Hepatocyte (in vitro differentiated cells): ENCODE measurements at regions not wholly inside any gene's neighbourhood (a gene's known extent, or its start where the extent isn't known, plus 50 kb on each side); places are given as distances from the start of the nearest gene placed in this dataset.

Source experiments
- DNase-seq: peaks from one replicate; pipeline ENCODE4 v3.0.0-alpha.2; 2016; ENCODE audit warnings: low spot score
- H2AFZ ChIP-seq: fragments of 200-600 bp; sonication (generic); 2 replicates; pipeline ENCODE4 v1.6.0; 2016; ENCODE audit warnings: antibody characterized with exemption, mild to moderate bottlenecking
- H3K27ac ChIP-seq: fragments of 200-600 bp; sonication (generic); 2 replicates; pipeline ENCODE4 v1.5.1; 2016; ENCODE audit warnings: mild to moderate bottlenecking
- H3K27me3 ChIP-seq: fragments of 200-600 bp; sonication (generic); 2 replicates; pipeline ENCODE4 v1.6.1; 2016
- H3K36me3 ChIP-seq: fragments of 200-600 bp; sonication (generic); replicated peaks from 2 replicates; pipeline ENCODE4 v1.5.1; 2016; ENCODE audit warnings: low read depth; ENCODE audit not compliant: insufficient read depth
- H3K4me1 ChIP-seq: fragments of 200-600 bp; sonication (generic); 2 replicates; pipeline ENCODE4 v1.5.1; 2016; ENCODE audit warnings: mild to moderate bottlenecking, moderate library complexity; ENCODE audit not compliant: insufficient read depth
- H3K4me2 ChIP-seq: fragments of 200-600 bp; sonication (generic); 2 replicates; pipeline ENCODE4 v1.6.0; 2016
- H3K4me3 ChIP-seq: fragments of 200-600 bp; sonication (generic); 2 replicates; pipeline ENCODE4 v1.5.1; 2016; ENCODE audit warnings: mild to moderate bottlenecking
- H3K79me2 ChIP-seq: fragments of 200-600 bp; sonication (generic); 2 replicates; pipeline ENCODE4 v1.6.0; 2017; ENCODE audit warnings: mild to moderate bottlenecking
- H3K9me2 ChIP-seq: fragments of 200-600 bp; sonication (generic); replicated peaks from 2 replicates; pipeline ENCODE4 v1.6.0; 2017; ENCODE audit warnings: mild to moderate bottlenecking; ENCODE audit not compliant: insufficient read depth
- H3K9me3 ChIP-seq: fragments of 200-600 bp; sonication (generic); 2 replicates; pipeline ENCODE4 v1.5.1; 2016; ENCODE audit warnings: low read depth, mild to moderate bottlenecking
- H4K20me1 ChIP-seq: fragments of 200-600 bp; sonication (generic); 2 replicates; pipeline ENCODE4 v1.6.0; 2016; ENCODE audit warnings: mild to moderate bottlenecking; ENCODE audit not compliant: insufficient read depth, poor library complexity, severe bottlenecking
- EZH2 ChIP-seq: fragments of 200-600 bp; sonication (generic); IDR thresholded peaks from 2 replicates; pipeline ENCODE4 v1.6.1; 2016; ENCODE audit warnings: antibody characterized with exemption, mild to moderate bottlenecking, borderline replicate concordance
- EZH2phosphoT487 ChIP-seq: fragments of 200-600 bp; sonication (generic); IDR thresholded peaks from one replicate; pipeline ENCODE4 v1.6.1; 2018; ENCODE audit warnings: antibody characterized with exemption, mild to moderate bottlenecking, low read depth, moderate library complexity; ENCODE audit not compliant: unreplicated experiment, severe bottlenecking
- WGBS: methylation state at CpG from one replicate; pipeline ENCODE4 v1.1.6; 2016; ENCODE audit warnings: low lambda C conversion rate; ENCODE audit errors: missing lambda C conversion rate; 5-methylcytosine and 5-hydroxymethylcytosine counted together
- TF ChIP-seq, protein P1 (sequence below): fragments of 200-600 bp; sonication (generic); IDR thresholded peaks from 2 replicates; pipeline ENCODE4 v1.5.1; 2016; ENCODE audit warnings: antibody characterized with exemption, mild to moderate bottlenecking; ENCODE audit not compliant: poor library complexity

DNA sequence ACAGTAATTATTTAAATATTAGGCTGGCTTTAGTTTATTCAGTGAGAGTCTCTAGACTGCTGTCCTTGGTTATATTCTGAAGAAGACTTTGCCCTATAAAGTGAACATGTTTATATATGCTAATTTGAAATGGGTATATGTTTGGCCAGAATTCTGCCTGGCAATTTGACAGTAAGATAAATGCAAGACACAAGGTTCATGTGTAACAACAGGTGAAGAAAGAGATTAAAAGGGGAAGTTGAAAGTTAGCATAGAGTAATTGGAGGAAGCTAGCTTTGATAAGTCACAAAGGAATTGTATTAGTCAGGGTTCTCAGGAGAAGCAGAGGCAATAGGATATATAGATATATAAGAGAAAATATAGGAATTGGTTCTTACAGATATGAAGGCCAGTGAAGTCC, 191.4 kb downstream of the CENPW start:
- H3K4me2 ChIP-seq, result no peak overlapping the region
- no peaks in the 10 kb centered on the region for H3K9me2 ChIP-seq
- no peak overlapping the region for H3K27ac ChIP-seq
- no peaks in the 10 kb centered on the region for H3K27me3 ChIP-seq
- no peaks in the 10 kb centered on the region for H4K20me1 ChIP-seq
- no peak for TF ChIP-seq EZH2phosphoT487
- TF ChIP-seq, protein P1, sequence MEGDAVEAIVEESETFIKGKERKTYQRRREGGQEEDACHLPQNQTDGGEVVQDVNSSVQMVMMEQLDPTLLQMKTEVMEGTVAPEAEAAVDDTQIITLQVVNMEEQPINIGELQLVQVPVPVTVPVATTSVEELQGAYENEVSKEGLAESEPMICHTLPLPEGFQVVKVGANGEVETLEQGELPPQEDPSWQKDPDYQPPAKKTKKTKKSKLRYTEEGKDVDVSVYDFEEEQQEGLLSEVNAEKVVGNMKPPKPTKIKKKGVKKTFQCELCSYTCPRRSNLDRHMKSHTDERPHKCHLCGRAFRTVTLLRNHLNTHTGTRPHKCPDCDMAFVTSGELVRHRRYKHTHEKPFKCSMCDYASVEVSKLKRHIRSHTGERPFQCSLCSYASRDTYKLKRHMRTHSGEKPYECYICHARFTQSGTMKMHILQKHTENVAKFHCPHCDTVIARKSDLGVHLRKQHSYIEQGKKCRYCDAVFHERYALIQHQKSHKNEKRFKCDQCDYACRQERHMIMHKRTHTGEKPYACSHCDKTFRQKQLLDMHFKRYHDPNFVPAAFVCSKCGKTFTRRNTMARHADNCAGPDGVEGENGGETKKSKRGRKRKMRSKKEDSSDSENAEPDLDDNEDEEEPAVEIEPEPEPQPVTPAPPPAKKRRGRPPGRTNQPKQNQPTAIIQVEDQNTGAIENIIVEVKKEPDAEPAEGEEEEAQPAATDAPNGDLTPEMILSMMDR, result no peak
- no peaks in the 10 kb centered on the region for H3K9me3 ChIP-seq
- no peak overlapping the region for H2AFZ ChIP-seq
- H3K79me2 ChIP-seq, result no peaks in the 10 kb centered on the region
- H3K4me1 ChIP-seq, result peaks cover 3% of the 10 kb centered on the region
- H3K36me3 ChIP-seq, result no peaks in the 10 kb centered on the region
- H3K4me3 ChIP-seq, result no peak overlapping the region
- no peak for DNase-seq

DNA sequence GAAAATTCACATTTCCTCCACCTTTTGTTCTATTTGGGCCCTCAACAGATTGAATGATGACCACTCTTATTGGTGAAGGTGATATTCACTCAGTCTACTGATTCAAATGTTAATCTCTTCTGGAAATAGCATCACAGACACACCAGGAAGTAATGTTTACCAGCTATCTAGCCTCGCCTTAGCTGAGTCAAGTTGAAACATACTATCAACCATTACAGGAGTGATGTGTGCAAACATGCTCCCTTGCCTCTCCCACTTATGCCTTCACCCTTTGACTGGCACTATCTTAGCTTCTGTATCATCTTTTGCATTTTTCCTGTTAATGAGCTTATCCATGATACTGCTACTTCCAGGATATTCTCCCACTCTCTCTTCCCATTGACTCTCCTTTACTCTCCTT, 191.9 kb downstream of the CENPW start:
- Histone ChIP-seq H3K27ac (no peak overlapping the region), H3K36me3 (no peaks in the 10 kb centered on the region), H3K79me2 (no peaks in the 10 kb centered on the region), H2AFZ (no peak overlapping the region), H3K4me3 (no peak overlapping the region), H3K9me3 (no peaks in the 10 kb centered on the region), H3K9me2 (no peaks in the 10 kb centered on the region), H3K4me1 (peaks cover 3% of the 10 kb centered on the region), H3K4me2 (no peak overlapping the region), H4K20me1 (no peaks in the 10 kb centered on the region), H3K27me3 (no peaks in the 10 kb centered on the region)
- DNase-seq, result no peak
- 85% methylated on average over 1 of the region's 1 CpG for WGBS
- no peak for TF ChIP-seq EZH2
- TF ChIP-seq EZH2phosphoT487, result no peak
- TF ChIP-seq, protein P1, result no peak

DNA sequence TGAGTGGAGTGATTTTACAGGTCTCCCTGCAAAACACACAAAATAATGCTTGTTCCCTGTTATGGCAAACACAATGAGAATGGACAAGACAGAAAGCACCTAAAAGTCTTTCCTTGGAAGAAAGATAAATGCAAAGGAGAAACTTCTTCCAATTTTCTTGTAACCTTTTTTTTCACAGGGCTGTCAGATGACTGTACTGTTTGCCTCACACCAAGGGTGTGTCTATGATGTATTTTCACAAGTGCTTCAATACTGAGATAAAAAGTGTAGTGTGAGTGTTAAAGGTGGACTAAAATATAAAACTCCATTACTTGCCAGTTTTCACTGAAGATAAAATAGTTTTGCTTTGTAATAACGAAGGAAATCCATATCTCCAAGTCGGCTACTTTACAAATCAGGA, 194.5 kb downstream of the CENPW start:
- H3K4me3 ChIP-seq, result no peak overlapping the region
- no peak overlapping the region for H2AFZ ChIP-seq
- TF ChIP-seq, protein P1, result no peak
- TF ChIP-seq EZH2phosphoT487 (no peak), EZH2 (no peak)
- no peaks in the 10 kb centered on the region for H3K9me2 ChIP-seq
- WGBS, result 91% methylated on average over 2 of the region's 2 CpGs
- H3K4me2 ChIP-seq, result no peak overlapping the region
- H3K27me3 ChIP-seq, result no peaks in the 10 kb centered on the region
- no peaks in the 10 kb centered on the region for H3K79me2 ChIP-seq
- H3K36me3 ChIP-seq, result no peaks in the 10 kb centered on the region
- no peaks in the 10 kb centered on the region for H4K20me1 ChIP-seq
- H3K4me1 ChIP-seq, result peaks cover 3% of the 10 kb centered on the region
- DNase-seq, result no peak
- H3K27ac ChIP-seq, result no peak overlapping the region
- no peaks in the 10 kb centered on the region for H3K9me3 ChIP-seq

DNA sequence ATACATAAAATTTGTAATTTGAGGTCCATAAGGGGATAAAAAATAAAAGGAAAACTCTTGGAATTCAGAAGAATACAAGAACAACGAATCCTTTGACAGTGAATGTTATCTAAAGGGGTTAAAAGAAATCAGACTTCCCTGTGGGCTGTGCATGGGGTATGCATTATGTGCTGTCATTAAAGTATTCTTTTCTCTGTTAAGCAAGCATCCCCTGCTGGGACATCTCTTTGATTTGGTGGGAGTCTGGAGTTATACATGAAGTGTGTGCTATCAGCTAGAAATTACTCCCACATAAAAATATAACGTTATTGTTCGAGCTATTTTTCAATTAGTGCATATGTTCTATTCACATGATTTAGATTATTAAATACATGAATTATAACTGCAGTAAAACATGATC, 195.2 kb downstream of the CENPW start:
- no peaks in the 10 kb centered on the region for H3K79me2 ChIP-seq
- no peaks in the 10 kb centered on the region for H3K9me2 ChIP-seq
- no peak overlapping the region for H3K4me2 ChIP-seq
- no peak overlapping the region for H3K27ac ChIP-seq
- no peaks in the 10 kb centered on the region for H3K9me3 ChIP-seq
- TF ChIP-seq EZH2phosphoT487, result no peak
- TF ChIP-seq EZH2, result no peak
- TF ChIP-seq, protein P1, result no peak
- no peak overlapping the region for H2AFZ ChIP-seq
- H3K4me1 ChIP-seq, result no peaks in the 10 kb centered on the region
- no peak for DNase-seq
- H3K27me3 ChIP-seq, result no peaks in the 10 kb centered on the region
- no peaks in the 10 kb centered on the region for H3K36me3 ChIP-seq
- 76% methylated on average over 3 of the region's 3 CpGs for WGBS
- no peaks in the 10 kb centered on the region for H4K20me1 ChIP-seq
- no peak overlapping the region for H3K4me3 ChIP-seq
